ENCODE measurements at regions not wholly inside any gene's neighbourhood (a gene's known extent, or its start where the extent isn't known, plus 50 kb on each side); places are given as distances from the start of the nearest gene placed in this dataset.
A peak's percentile ranks its signal among the peaks of the same experiment; 100 is the strongest.

DNA sequence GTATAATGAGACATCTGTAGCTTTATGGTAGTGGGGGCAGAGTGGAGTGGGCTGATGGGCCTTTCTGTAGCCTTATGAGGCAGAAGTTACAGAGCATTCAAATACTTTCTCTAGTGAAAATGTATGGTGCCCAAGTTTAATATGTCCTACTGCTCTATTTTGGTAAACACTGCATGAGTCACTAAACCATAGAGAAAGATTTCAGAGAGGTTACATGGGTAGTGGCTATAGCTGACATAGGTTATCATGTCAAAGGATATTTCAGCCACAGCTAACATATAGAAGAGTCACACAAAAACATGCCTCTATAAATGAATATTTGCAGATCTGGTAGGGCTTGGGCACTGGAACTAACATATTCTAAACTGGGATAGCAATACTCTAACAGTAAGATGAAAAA lies 212.4 kb upstream of the USP25 start (continued):
- TF ChIP-seq, protein P1, sequence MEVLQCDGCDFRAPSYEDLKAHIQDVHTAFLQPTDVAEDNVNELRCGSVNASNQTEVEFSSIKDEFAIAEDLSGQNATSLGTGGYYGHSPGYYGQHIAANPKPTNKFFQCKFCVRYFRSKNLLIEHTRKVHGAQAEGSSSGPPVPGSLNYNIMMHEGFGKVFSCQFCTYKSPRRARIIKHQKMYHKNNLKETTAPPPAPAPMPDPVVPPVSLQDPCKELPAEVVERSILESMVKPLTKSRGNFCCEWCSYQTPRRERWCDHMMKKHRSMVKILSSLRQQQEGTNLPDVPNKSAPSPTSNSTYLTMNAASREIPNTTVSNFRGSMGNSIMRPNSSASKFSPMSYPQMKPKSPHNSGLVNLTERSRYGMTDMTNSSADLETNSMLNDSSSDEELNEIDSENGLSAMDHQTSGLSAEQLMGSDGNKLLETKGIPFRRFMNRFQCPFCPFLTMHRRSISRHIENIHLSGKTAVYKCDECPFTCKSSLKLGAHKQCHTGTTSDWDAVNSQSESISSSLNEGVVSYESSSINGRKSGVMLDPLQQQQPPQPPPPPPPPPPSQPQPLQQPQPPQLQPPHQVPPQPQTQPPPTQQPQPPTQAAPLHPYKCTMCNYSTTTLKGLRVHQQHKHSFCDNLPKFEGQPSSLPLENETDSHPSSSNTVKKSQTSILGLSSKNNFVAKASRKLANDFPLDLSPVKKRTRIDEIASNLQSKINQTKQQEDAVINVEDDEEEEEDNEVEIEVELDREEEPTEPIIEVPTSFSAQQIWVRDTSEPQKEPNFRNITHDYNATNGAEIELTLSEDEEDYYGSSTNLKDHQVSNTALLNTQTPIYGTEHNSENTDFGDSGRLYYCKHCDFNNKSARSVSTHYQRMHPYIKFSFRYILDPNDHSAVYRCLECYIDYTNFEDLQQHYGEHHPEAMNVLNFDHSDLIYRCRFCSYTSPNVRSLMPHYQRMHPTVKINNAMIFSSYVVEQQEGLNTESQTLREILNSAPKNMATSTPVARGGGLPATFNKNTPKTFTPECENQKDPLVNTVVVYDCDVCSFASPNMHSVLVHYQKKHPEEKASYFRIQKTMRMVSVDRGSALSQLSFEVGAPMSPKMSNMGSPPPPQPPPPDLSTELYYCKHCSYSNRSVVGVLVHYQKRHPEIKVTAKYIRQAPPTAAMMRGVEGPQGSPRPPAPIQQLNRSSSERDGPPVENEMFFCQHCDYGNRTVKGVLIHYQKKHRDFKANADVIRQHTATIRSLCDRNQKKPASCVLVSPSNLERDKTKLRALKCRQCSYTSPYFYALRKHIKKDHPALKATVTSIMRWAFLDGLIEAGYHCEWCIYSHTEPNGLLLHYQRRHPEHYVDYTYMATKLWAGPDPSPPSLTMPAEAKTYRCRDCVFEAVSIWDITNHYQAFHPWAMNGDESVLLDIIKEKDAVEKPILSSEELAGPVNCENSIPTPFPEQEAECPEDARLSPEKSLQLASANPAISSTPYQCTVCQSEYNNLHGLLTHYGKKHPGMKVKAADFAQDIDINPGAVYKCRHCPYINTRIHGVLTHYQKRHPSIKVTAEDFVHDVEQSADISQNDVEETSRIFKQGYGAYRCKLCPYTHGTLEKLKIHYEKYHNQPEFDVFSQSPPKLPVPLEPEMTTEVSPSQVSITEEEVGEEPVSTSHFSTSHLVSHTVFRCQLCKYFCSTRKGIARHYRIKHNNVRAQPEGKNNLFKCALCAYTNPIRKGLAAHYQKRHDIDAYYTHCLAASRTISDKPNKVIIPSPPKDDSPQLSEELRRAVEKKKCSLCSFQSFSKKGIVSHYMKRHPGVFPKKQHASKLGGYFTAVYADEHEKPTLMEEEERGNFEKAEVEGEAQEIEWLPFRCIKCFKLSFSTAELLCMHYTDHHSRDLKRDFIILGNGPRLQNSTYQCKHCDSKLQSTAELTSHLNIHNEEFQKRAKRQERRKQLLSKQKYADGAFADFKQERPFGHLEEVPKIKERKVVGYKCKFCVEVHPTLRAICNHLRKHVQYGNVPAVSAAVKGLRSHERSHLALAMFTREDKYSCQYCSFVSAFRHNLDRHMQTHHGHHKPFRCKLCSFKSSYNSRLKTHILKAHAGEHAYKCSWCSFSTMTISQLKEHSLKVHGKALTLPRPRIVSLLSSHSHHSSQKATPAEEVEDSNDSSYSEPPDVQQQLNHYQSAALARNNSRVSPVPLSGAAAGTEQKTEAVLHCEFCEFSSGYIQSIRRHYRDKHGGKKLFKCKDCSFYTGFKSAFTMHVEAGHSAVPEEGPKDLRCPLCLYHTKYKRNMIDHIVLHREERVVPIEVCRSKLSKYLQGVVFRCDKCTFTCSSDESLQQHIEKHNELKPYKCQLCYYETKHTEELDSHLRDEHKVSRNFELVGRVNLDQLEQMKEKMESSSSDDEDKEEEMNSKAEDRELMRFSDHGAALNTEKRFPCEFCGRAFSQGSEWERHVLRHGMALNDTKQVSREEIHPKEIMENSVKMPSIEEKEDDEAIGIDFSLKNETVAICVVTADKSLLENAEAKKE (CRISPR knock-in tag; IDR thresholded peaks at IDR 0.05), result no peak
- no peak for TF ChIP-seq POLR2AphosphoS5 (IDR thresholded peaks at IDR 0.05; ENCODE audit: low read depth)
- no peak for TF ChIP-seq ZNF114 (CRISPR knock-in tag; IDR thresholded peaks at IDR 0.05)
- TF ChIP-seq STAT1 (IDR thresholded peaks at IDR 0.05; ENCODE audit: unreplicated experiment), result no peak
- TF ChIP-seq EZH2phosphoT487 (IDR thresholded peaks at IDR 0.05; ENCODE audit: unreplicated experiment), result no peak

DNA sequence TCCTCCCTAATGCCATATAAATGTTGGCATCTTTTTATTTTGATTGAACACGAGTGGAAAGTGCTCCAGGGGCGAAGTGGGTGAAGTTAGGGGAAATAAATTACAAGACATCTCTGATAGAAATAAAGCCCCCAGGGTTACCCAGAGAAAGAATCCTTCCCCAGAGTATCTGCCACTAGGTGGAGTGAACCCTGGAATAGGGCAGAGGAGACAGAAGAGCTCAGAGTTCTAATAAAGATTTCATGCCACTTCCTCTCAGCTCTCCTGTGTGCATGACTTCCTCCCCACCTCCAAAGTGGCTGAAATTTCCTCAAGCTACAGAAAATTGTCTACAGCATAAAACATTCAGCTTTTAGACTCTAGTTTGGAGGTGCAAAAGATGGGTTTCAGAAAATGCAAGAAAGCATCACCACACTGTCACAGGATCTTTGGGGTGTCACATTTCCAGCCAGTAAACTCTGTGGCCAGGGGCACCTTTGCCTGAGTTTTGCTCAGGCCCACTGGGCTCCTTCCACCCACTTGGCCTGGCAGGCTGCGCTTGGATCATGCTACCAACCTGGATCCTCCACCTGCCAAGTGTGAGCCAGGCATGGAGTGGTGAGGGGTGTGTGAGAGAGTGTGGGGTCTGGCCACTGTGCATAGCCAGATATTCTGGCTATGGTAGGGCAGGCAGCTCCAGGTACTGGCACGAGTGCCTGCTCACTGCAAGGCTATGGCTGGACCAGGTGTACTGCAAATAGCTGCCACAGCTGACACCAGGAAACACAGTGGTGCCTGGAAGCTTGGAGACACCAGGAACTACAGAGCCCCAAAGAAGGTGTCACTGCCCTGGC lies 208.8 kb upstream of the USP25 start:
- peaks cover 6% of the 10 kb centered on the region; the same call in 2 of the 3 replicates for H3K9me3 Mint-ChIP-seq
- H4K20me1 ChIP-seq (replicated peaks; ENCODE audit: insufficient read depth), result no peaks in the 10 kb centered on the region
- H3K4me3 Mint-ChIP-seq, result no peak overlapping the region
- H3K79me2 ChIP-seq (replicated peaks; ENCODE audit: insufficient read depth), result no peaks in the 10 kb centered on the region
- no peak overlapping the region for H3K27ac ChIP-seq (ENCODE audit: low read depth)
- no peaks in the 10 kb centered on the region for H3K27me3 ChIP-seq (ENCODE audit: insufficient read depth)
- 0 out of 2 replicates have a peak overlapping the region, but pooled peaks have one; percentile 12 for H2AFZ ChIP-seq
- TF ChIP-seq STAT1 (IDR thresholded peaks at IDR 0.05; ENCODE audit: unreplicated experiment) (no peak), ZNF331 (CRISPR knock-in tag; IDR thresholded peaks at IDR 0.05; ENCODE audit: low read depth) (no peak)
- TF ChIP-seq, protein P2, sequence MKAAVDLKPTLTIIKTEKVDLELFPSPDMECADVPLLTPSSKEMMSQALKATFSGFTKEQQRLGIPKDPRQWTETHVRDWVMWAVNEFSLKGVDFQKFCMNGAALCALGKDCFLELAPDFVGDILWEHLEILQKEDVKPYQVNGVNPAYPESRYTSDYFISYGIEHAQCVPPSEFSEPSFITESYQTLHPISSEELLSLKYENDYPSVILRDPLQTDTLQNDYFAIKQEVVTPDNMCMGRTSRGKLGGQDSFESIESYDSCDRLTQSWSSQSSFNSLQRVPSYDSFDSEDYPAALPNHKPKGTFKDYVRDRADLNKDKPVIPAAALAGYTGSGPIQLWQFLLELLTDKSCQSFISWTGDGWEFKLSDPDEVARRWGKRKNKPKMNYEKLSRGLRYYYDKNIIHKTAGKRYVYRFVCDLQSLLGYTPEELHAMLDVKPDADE (IDR thresholded peaks at IDR 0.05), result no peak
- TF ChIP-seq, protein P3, sequence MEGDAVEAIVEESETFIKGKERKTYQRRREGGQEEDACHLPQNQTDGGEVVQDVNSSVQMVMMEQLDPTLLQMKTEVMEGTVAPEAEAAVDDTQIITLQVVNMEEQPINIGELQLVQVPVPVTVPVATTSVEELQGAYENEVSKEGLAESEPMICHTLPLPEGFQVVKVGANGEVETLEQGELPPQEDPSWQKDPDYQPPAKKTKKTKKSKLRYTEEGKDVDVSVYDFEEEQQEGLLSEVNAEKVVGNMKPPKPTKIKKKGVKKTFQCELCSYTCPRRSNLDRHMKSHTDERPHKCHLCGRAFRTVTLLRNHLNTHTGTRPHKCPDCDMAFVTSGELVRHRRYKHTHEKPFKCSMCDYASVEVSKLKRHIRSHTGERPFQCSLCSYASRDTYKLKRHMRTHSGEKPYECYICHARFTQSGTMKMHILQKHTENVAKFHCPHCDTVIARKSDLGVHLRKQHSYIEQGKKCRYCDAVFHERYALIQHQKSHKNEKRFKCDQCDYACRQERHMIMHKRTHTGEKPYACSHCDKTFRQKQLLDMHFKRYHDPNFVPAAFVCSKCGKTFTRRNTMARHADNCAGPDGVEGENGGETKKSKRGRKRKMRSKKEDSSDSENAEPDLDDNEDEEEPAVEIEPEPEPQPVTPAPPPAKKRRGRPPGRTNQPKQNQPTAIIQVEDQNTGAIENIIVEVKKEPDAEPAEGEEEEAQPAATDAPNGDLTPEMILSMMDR (conservative IDR thresholded peaks at IDR 0.05; ENCODE audit: low read depth in 2 of 2), result peak; percentile 47 to 53
- no peak overlapping the region for H3K4me3 ChIP-seq
- H3K36me3 ChIP-seq (ENCODE audit: insufficient read depth), result no peaks in the 10 kb centered on the region
- peak; percentile 58 for ATAC-seq
- no peaks in the 10 kb centered on the region for H3K4me1 ChIP-seq (ENCODE audit: insufficient read depth)
- H3K9me2 ChIP-seq (ENCODE audit: insufficient read depth), result no peaks in the 10 kb centered on the region
- peak; percentile 61 for DNase-seq (ENCODE audit: low spot score)
- H3K27ac Mint-ChIP-seq, result no peak overlapping the region
- H3K36me3 Mint-ChIP-seq (ENCODE audit: low read depth), result no peaks in the 10 kb centered on the region; the same call in 2 of the 3 replicates
- no peaks in the 10 kb centered on the region for H3K4me1 Mint-ChIP-seq
- H3K27me3 Mint-ChIP-seq (ENCODE audit: insufficient read depth, low read depth, poor library complexity), result peaks cover 2% of the 10 kb centered on the region
- no peaks in the 10 kb centered on the region for H3F3A ChIP-seq (replicated peaks; ENCODE audit: low read depth)
- no peak overlapping the region for H3K4me2 ChIP-seq

Measured in GM23338 (cell line).